ENCODE measurements at regions not wholly inside any gene's neighbourhood (a gene's known extent, or its start where the extent isn't known, plus 50 kb on each side); places are given as distances from the start of the nearest gene placed in this dataset.

DNA sequence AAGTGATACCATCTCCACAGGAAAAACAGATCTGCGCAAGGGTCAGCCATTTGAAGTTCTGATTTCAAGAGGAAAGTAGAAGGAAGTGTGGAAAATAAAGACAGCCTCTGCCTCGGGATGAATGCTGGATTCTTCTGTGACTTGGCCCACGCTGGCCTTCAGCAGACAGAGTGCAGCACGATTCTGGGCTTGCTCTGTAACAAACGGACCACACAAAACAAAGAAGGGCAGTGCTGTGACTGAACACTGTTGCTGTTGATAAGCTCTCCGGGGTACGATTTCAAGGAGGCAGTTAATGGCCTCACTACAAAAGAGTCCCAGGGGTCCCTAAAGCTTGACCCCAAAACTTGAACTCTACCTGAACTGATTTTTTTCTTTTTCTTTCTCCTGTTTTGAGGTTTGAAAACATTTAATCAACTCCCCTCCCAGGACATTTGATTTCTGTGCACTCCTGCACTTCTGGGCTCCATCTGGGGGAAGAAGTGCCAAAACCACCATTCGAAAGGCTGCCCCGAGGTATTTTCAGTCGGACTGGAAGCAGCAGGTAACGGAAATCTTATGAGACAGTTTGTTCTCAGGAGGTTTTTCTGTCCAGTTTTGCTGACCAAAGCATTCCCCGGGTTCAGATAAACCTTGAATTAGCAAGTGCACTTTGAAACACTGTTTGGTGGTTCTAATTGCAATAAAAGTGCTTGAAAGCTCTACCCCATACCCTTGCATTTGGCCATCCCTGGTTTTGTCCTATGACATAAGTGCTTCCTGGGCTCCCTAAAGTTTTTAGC lies 189.6 kb downstream of the MYLK4 start:
- no peaks in the 10 kb centered on the region for H3K9me3 ChIP-seq (ENCODE audit: control insufficient read depth in 4 of 4, insufficient read depth in 3 of 4, low read length in 3 of 4)
- TF ChIP-seq, protein P1, sequence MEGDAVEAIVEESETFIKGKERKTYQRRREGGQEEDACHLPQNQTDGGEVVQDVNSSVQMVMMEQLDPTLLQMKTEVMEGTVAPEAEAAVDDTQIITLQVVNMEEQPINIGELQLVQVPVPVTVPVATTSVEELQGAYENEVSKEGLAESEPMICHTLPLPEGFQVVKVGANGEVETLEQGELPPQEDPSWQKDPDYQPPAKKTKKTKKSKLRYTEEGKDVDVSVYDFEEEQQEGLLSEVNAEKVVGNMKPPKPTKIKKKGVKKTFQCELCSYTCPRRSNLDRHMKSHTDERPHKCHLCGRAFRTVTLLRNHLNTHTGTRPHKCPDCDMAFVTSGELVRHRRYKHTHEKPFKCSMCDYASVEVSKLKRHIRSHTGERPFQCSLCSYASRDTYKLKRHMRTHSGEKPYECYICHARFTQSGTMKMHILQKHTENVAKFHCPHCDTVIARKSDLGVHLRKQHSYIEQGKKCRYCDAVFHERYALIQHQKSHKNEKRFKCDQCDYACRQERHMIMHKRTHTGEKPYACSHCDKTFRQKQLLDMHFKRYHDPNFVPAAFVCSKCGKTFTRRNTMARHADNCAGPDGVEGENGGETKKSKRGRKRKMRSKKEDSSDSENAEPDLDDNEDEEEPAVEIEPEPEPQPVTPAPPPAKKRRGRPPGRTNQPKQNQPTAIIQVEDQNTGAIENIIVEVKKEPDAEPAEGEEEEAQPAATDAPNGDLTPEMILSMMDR (IDR thresholded peaks at IDR 0.05; ENCODE audit: control extremely low read depth, extremely low read depth): no peak
- H3K36me3 ChIP-seq (ENCODE audit: control insufficient read depth in 4 of 4, insufficient read depth in 4 of 4, low read length in 4 of 4): no peaks in the 10 kb centered on the region
- no peak overlapping the region for H3K4me3 ChIP-seq
- H3K27ac ChIP-seq (ENCODE audit: low read depth in 1 of 2, low read length in 1 of 2): no peak overlapping the region
- 79 to 85% methylated on average over 12 of the region's 12 CpGs for WGBS, 2 donors
- H3K27me3 ChIP-seq (ENCODE audit: control insufficient read depth in 3 of 3, insufficient read depth in 3 of 3, low read length in 2 of 3): no peaks in the 10 kb centered on the region
- H3K9ac ChIP-seq (ENCODE audit: insufficient read depth in 1 of 2, low read length in 2 of 2): no peak overlapping the region
- DNase-seq (no peak), ATAC-seq (ENCODE audit: insufficient read depth, low FRiP score) (no peak)
- H3K4me1 ChIP-seq (ENCODE audit: control insufficient read depth in 5 of 5, insufficient read depth in 5 of 5, low read length in 5 of 5): peaks cover 0 to 31% (median 17%) of the 10 kb centered on the region in 5 donors

DNA sequence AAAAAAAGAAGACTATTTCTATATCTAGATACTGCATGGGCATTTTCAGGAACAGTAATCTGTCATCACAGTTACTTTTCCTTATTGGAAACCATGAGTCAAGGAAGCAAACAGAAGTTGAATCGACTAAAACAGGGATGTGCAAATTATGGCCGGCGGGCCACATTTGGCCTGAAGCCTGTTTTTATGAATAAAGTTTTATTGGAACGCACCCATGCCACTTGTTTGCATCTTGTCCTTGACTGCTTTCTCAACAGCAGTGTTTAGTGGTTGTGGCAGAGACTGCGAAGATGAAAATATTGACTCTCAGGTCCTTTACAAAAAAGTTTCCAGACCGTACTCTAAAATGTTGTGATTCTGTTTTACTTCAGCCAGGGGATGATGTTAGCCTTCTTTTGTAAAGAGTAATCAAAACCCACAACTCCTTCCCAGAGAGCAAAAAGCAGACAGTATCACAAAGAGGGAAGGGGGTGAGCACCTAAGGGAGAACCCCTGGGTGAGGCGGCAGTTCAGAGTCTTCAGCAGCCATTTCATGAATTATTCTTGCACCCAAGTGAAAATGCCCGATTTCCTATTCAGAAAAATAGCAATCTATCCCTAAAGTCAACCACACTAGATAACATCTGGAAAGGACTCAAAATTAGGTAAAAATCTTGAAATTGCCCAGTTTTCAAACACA lies 190.4 kb downstream of the MYLK4 start:
- no peak for DNase-seq
- TF ChIP-seq, protein P1 (IDR thresholded peaks at IDR 0.05; ENCODE audit: control extremely low read depth, extremely low read depth): no peak
- Histone ChIP-seq H3K27me3 (ENCODE audit: control insufficient read depth in 3 of 3, insufficient read depth in 3 of 3, low read length in 2 of 3) (no peaks in the 10 kb centered on the region), H3K36me3 (ENCODE audit: control insufficient read depth in 4 of 4, insufficient read depth in 4 of 4, low read length in 4 of 4) (no peaks in the 10 kb centered on the region), H3K9me3 (ENCODE audit: control insufficient read depth in 4 of 4, insufficient read depth in 3 of 4, low read length in 3 of 4) (no peaks in the 10 kb centered on the region), H3K4me1 (ENCODE audit: control insufficient read depth in 5 of 5, insufficient read depth in 5 of 5, low read length in 5 of 5) (peaks cover 0 to 31% (median 17%) of the 10 kb centered on the region in 5 donors), H3K27ac (ENCODE audit: low read depth in 1 of 2, low read length in 1 of 2) (no peak overlapping the region), H3K4me3 (no peak overlapping the region), H3K9ac (ENCODE audit: insufficient read depth in 1 of 2, low read length in 2 of 2) (no peak overlapping the region)
- no peak for ATAC-seq (ENCODE audit: insufficient read depth, low FRiP score)
- 96% methylated on average over 8 of the region's 8 CpGs for WGBS, 2 donors

DNA sequence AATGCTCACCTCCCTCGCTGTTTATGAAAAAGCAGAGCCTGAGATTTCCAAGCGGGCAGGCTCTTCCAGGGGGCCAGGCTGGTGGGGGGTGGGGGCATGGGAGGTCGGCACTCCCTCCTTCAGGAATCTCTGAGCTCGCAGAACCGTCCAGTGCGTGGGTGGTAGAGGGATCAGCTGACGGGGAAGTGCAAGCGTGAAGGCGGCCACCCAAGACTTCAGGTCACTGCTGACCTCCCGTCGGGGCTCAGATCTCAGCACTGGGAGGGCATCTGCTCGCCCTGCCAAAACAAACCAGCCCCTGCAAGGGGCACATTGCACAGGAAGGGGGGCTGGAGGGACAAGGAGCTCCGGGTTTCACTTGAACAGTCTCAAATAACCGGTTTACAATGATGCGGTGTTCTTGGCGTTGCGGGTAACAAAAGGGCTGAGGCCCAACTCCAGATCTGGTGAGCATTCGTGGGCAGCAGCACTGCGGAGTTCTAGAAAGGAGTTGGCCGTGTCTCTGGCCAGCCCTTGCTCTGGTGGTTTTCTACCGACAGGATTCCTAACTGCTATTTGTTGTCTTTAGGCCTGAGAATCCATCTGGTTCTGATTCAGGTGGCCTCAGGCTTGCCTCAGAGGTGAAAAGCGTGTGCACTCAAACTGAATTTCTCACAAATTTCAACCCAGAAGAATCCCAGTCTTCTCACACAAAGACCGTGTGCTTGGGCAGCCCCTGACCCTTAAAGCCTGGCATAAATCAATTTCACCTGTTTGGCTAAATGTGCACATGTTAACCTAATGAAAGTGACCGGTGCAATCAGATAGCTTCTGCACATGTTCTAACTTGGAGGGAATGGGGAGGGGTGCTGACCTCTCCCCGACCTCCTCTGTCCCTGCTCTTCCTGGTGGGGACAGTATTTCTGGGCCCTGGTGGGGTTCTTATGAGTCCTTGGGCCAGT lies 191.6 kb downstream of the MYLK4 start:
- Histone ChIP-seq H3K36me3 (ENCODE audit: control insufficient read depth in 4 of 4, insufficient read depth in 4 of 4, low read length in 4 of 4) (no peaks in the 10 kb centered on the region), H3K4me3 (no peak overlapping the region), H3K4me1 (ENCODE audit: control insufficient read depth in 5 of 5, insufficient read depth in 5 of 5, low read length in 5 of 5) (peaks cover 0 to 32% (median 16%) of the 10 kb centered on the region in 5 donors), H3K9ac (ENCODE audit: insufficient read depth in 1 of 2, low read length in 2 of 2) (no peak overlapping the region), H3K9me3 (ENCODE audit: control insufficient read depth in 4 of 4, insufficient read depth in 3 of 4, low read length in 3 of 4) (no peaks in the 10 kb centered on the region), H3K27ac (ENCODE audit: low read depth in 1 of 2, low read length in 1 of 2) (no peak overlapping the region), H3K27me3 (ENCODE audit: control insufficient read depth in 3 of 3, insufficient read depth in 3 of 3, low read length in 2 of 3) (no peaks in the 10 kb centered on the region)
- 91 to 94% methylated on average over 25 of the region's 25 CpGs for WGBS, 2 donors
- TF ChIP-seq, protein P1 (IDR thresholded peaks at IDR 0.05; ENCODE audit: control extremely low read depth, extremely low read depth): no peak
- no peak for DNase-seq
- ATAC-seq (ENCODE audit: insufficient read depth, low FRiP score): no peak

Data from lung (tissue), 11 donors.